GM21390 (cell line): ENCODE measurements at regions not wholly inside any gene's neighbourhood (a gene's known extent, or its start where the extent isn't known, plus 50 kb on each side); places are given as distances from the start of the nearest gene placed in this dataset.
A peak's percentile ranks its signal among the peaks of the same experiment; 100 is the strongest.
"Not testable (repeated sequence)": the region's sequence is repeated elsewhere in the genome, so short reads cannot be mapped to it uniquely, and the experiment has no call there.

ENCODE experiments used
- ATAC-seq: cut with Tn5 transposase; IDR thresholded peaks from one replicate; pipeline ENCODE4 v1.9.1; 2021; ENCODE audit not compliant: unreplicated experiment

GRCh38 chr13:33649212-33649878, 168.6 kb upstream of the RFC3 start:
- no peak for ATAC-seq

DNA sequence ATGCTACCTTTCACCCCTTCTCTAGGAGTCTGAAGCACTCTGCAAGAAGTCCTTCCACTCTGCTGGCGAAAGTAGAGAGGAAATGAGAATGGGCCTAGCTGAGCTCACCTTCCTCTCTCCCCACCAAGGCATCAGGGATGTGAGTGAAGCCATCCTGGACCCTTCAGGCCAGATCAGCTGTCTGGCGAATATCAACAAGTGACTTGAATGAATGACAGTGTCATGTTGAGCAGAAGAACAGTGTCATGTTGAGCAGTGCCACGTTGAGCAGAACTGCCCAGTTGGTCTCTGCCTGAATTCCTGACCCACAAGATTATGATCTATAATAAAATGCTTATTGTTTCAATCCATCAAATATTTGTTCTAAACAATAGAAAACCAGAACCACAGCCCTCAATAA, 166.2 kb upstream of the RFC3 start:
- ATAC-seq: no peak

DNA sequence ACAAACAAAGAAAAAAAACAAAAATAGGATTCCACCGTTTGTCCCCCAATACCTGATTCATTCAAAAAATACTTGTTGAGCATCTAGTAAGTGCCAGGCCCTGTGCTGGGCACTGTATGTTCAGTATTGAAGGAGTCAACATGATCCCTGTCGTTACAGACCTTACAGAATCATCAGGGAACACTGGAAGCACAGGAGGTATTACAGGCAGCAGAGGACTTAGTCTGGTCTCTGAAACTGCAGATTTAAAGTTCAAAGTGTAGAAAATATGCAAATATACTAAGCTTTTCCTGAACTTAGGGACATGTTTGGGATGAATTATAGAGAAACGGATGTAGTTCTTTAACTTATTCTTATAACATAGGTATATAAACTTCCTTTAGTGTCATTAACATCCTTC, 160.7 kb upstream of the RFC3 start:
- no peak for ATAC-seq

DNA sequence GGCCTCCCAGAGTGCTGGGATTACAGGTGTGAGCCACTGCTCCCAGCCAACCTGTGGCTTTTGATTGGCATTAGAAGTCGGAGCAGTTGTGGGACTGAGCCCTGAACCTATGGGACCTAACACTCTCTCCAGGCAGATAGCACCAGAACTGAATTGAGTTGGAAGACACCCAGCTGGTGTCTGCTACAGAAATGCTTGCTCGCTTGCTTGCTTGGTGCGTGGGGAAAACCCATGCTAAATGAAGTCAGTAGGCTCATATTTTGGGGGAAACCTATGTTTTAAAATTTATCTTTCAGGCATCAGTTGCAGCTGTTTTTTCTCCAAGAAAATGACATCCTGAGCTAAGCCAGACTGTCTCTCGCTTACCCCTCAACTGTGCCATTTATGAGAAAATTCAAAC, 158.5 kb upstream of the RFC3 start:
- ATAC-seq: no peak

- no peak for ATAC-seq
Measured at GRCh38 chr13:33659894-33660293, 158.1 kb upstream of the RFC3 start.

- no peak for ATAC-seq
Measured at GRCh38 chr13:33662392-33662791, 155.6 kb upstream of the RFC3 start.

- ATAC-seq: no peak
Measured at GRCh38 chr13:33665626-33666175, 152.2 kb upstream of the RFC3 start.

- no peak for ATAC-seq
Measured at GRCh38 chr13:33671560-33671959, 146.4 kb upstream of the RFC3 start.

- not testable (repeated sequence) for ATAC-seq
Measured at GRCh38 chr13:33672022-33672421, 145.9 kb upstream of the RFC3 start.

- ATAC-seq: no peak
Measured at GRCh38 chr13:33676045-33676989, 141.6 kb upstream of the RFC3 start.

DNA sequence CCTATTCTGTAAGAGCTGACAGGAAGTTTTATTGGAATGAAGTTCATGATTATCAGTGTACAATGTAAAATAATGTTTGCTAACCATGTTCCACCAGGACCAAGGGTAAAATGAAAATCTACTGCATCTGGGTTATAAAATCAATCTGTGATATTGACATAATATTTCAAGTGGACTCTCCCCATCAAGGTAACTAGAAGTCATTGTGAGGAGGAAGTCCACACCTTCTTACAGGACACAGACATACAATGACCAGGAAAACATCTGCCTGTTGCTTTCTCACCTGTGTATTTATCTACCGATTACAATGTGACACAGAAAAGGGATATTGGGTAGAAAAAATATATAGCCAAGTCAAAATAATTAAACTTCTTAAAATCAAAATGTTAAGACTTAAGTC, 140.7 kb upstream of the RFC3 start:
- ATAC-seq: no peak

- no peak for ATAC-seq
Measured at GRCh38 chr13:33678084-33678483, 139.9 kb upstream of the RFC3 start.

- ATAC-seq: peak; percentile 94
Measured at GRCh38 chr13:33678906-33679657, 138.9 kb upstream of the RFC3 start.

GRCh38 chr13:33679658-33680012, 138.3 kb upstream of the RFC3 start:
- ATAC-seq: no peak

GRCh38 chr13:33682020-33682564, 135.9 kb upstream of the RFC3 start:
- ATAC-seq: no peak

DNA sequence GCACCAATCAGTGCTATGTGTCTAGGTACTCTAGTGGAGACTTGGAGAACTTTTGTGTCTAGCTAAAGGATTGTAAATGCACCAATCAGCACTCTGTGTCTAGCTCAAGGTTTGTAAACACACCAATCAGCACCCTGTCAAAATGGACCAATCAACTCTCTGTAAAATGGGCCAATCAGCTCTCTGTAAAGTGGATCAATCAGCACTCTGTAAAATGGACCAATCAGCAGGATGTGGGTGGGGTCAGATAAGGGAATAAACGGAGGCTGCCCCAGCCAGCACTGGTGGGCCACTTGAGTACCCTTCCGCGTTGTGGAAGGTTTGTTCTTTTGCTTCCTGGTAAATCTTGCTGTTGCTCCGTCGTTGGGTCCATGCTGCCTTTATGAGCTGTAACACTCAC, 135.3 kb upstream of the RFC3 start:
- not testable (repeated sequence) for ATAC-seq

DNA sequence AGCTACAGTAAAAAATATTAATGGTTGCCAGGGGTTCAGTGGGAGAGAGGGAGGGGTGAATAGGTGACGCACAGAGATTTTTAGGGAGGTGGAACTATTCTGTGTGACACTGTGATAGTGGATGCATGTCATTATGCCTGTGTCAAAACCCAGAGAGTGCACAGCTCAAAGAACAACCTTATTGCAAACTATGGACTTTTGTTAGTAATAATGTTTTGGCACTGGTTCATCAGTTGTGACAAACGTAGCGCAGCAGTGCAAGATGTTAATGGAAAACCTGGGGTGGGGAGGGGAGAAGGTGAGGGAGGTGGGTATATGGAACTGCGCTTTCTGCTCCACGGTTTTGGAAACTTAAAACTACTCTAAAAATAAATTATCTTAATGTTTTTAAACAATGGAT, 134.6 kb upstream of the RFC3 start:
- ATAC-seq: no peak

- ATAC-seq: no peak
Measured at GRCh38 chr13:33684874-33685273, 133.1 kb upstream of the RFC3 start.

GRCh38 chr13:33686772-33687480, 131.0 kb upstream of the RFC3 start:
- no peak for ATAC-seq

DNA sequence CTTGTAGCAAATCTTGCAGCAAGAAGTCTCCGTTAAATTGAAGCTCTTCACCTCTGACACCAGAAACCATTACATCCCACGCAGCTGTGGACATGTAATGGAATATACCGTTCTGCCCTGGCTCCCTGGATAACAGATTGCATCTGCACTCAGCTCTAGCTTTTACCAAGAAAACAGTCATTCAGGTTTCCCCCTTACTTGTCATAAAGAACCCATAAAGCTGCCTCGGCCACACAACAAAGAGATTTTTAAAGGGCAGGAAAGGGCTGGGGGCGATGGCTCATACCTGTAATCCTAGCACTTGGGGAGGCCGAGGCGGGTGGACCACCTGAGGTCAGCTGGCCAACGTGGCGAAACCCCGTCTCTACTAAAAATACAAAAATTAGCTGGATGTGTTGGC, 127.6 kb upstream of the RFC3 start:
- ATAC-seq: no peak
